GM13977 (cell line): ENCODE measurements at regions not wholly inside any gene's neighbourhood (a gene's known extent, or its start where the extent isn't known, plus 50 kb on each side); places are given as distances from the start of the nearest gene placed in this dataset.

Experiments used
- DNase-seq: peaks from one replicate; pipeline ENCODE4 v3.0.0; 2012; ENCODE audit warnings: low spot score
- CTCF ChIP-seq: IDR thresholded peaks from 2 replicates; pipeline ENCODE4 v1.5.1; 2012; ENCODE audit warnings: mild to moderate bottlenecking, control low read depth; ENCODE audit not compliant: insufficient read depth; ENCODE audit errors: extremely low read depth, missing control alignments
- in situ Hi-C: fragments of 300-500 bp; cut with MboI; formaldehyde crosslinking; loops from one replicate; pipeline ENCODE4 v1.12.0; 2022; ENCODE audit warnings: low sequenced_read_pairs, low pct_unique_long_range_greater_than_20kb, mixed read lengths, inconsistent platforms; ENCODE audit not compliant: unreplicated experiment

DNA sequence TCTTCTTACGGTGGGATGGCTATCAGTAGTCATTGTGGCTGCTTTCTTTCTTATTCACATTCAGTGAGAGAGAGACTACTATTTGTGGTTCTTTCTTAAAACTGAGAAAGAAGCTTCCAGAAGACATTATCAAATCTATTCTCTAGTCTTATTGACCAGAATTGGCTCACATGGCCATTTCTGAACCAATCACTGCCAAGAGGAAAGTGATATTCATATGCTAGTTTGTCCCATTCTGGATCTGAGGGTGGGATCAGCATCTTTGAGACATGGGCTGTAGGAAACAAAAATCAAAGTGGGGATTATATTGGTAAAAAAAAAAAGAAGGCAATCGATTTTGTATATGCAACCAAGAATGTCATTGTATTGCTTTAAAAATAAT is 106.4 kb upstream of the RASGRP1 start:
- no peak for DNase-seq
- in situ Hi-C loops, result loop anchor here (25.0 kb wide), 1 partner anchor 184 kb away; no protein-coding TSS in a partner anchor
- TF ChIP-seq CTCF, result no peak

GRCh38 chr15:38671675-38672254 is 107.2 kb upstream of the RASGRP1 start:
- DNase-seq, result no peak
- in situ Hi-C loops, result loop anchor here (25.0 kb wide), 1 partner anchor 184 kb away; no protein-coding TSS in a partner anchor
- TF ChIP-seq CTCF, result no peak

- in situ Hi-C loops, result loop anchor here (25.0 kb wide), 1 partner anchor 185 kb away; no protein-coding TSS in a partner anchor
- TF ChIP-seq CTCF, result no peak
- no peak for DNase-seq
Observed at GRCh38 chr15:38672273-38672672, 107.7 kb upstream of the RASGRP1 start.

GRCh38 chr15:38672814-38673670 is 108.4 kb upstream of the RASGRP1 start:
- no peak for DNase-seq
- in situ Hi-C loops, result loop anchor here (25.0 kb wide), 1 partner anchor 186 kb away; no protein-coding TSS in a partner anchor
- no peak for TF ChIP-seq CTCF

DNA sequence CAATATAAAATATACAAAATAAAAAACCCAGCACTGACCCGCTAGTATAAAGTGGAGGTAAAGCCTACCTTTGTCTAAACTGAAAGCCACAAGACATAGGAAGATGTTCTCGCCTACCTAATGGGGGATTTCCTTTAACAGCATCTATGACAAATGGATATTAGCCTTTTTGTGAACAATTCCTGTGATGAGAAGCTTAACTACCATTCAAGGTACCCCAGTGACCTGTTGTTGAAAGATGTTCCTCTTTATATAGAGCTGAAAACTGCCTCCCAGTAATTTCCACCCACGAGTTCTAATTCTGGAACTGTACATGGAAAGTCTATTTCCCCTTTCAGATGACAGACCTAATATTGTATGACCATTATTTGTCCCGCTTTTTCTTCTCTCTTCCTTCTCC is 109.8 kb upstream of the RASGRP1 start:
- no peak for DNase-seq
- in situ Hi-C loops, result loop anchor here (25.0 kb wide), 1 partner anchor 187 kb away; no protein-coding TSS in a partner anchor
- no peak for TF ChIP-seq CTCF

GRCh38 chr15:38678281-38678680 is 113.7 kb upstream of the RASGRP1 start:
- in situ Hi-C loops, result no loop called here
- DNase-seq, result no peak
- no peak for TF ChIP-seq CTCF
